PC-3 (cell line): ENCODE measurements at regions not wholly inside any gene's neighbourhood (a gene's known extent, or its start where the extent isn't known, plus 50 kb on each side); places are given as distances from the start of the nearest gene placed in this dataset.

ENCODE experiments used
- CTCF ChIP-seq: fragments of 300-600 bp; sonication (generic); conservative IDR thresholded peaks from 2 replicates; pipeline ENCODE4 v1.5.1; 2017; ENCODE audit warnings: antibody characterized with exemption, low read depth, mild to moderate bottlenecking, low read length
- EZH2 ChIP-seq: fragments of 300-600 bp; sonication (generic); IDR thresholded peaks from one replicate; pipeline ENCODE4 v1.6.1; 2017; ENCODE audit warnings: antibody characterized with exemption, mild to moderate bottlenecking, low read length; ENCODE audit not compliant: unreplicated experiment
- EZH2phosphoT487 ChIP-seq: fragments of 300-600 bp; sonication (generic); IDR thresholded peaks from 2 replicates; pipeline ENCODE4 v1.6.1; 2018; ENCODE audit warnings: mild to moderate bottlenecking, antibody characterized with exemption, low read length, borderline replicate concordance

GRCh38 chr7:155935726-155936125 is 123.5 kb upstream of the SHH start:
- TF ChIP-seq EZH2 = no peak
- no peak for TF ChIP-seq CTCF
- TF ChIP-seq EZH2phosphoT487 = no peak
